WTC11 (cell line): ENCODE measurements at regions not wholly inside any gene's neighbourhood (a gene's known extent, or its start where the extent isn't known, plus 50 kb on each side); places are given as distances from the start of the nearest gene placed in this dataset.

ENCODE experiments used
- ATAC-seq: fragments of 200-7000 bp; cut with Tn5 transposase; 2 replicates; pipeline ENCODE4 v1.10.0; 2021; ENCODE audit warnings: mild to moderate bottlenecking, moderate library complexity
- CTCF ChIA-PET: fragments of 300-600 bp; sonication (Branson Sonifier 250); formaldehyde crosslinking; loops from one replicate; lab custom pipeline; 2021; ENCODE audit warnings: antibody characterized with exemption; lab: Charles Lee
- POLR2A ChIA-PET: fragments of 350-600 bp; sonication (Branson Sonifier 250); formaldehyde crosslinking; loops from one replicate; lab custom pipeline; 2021; ENCODE audit warnings: antibody characterized with exemption; lab: Charles Lee
- DNase-seq: peaks from one replicate; pipeline ENCODE4 v3.0.0; 2021; ENCODE audit warnings: low spot score
- H3K27ac Mint-ChIP-seq: 2 replicates; pipeline ENCODE4 v1.8.0; 2021; ENCODE audit warnings: mixed read lengths
- H3K27me3 Mint-ChIP-seq: 2 replicates; pipeline ENCODE4 v1.8.0; 2021; ENCODE audit warnings: low read depth, mild to moderate bottlenecking, moderate library complexity, mixed read lengths
- H3K36me3 Mint-ChIP-seq: 2 replicates; pipeline ENCODE4 v1.8.0; 2021; ENCODE audit warnings: mixed read lengths
- H3K4me1 Mint-ChIP-seq: 2 replicates; pipeline ENCODE4 v1.8.0; 2022; ENCODE audit warnings: mixed read lengths
- H3K4me3 Mint-ChIP-seq: 2 replicates; pipeline ENCODE4 v1.8.0; 2021; ENCODE audit warnings: mild to moderate bottlenecking, moderate library complexity, mixed read lengths
- H3K9me3 Mint-ChIP-seq: 2 replicates; pipeline ENCODE4 v1.8.0; 2021; ENCODE audit warnings: mixed read lengths
- FOXJ3 ChIP-seq: sonication (generic); formaldehyde crosslinking; IDR thresholded peaks from 2 replicates; pipeline ENCODE4 v1.9.0; 2021; ENCODE audit warnings: missing genetic modification reagents, mild to moderate bottlenecking, borderline replicate concordance
- GABPB1 ChIP-seq: sonication (generic); formaldehyde crosslinking; IDR thresholded peaks from 2 replicates; pipeline ENCODE4 v1.8.1; 2023; ENCODE audit warnings: mild to moderate bottlenecking, missing genetic modification reagents
- JAZF1 ChIP-seq: fragments of 250-450 bp; sonication (Bioruptor Pico); IDR thresholded peaks from 2 replicates; pipeline ENCODE4 v1.9.0; 2021; ENCODE audit warnings: moderate library complexity, mild to moderate bottlenecking, inconsistent platforms
- KAT7 ChIP-seq: sonication (generic); formaldehyde crosslinking; IDR thresholded peaks from 2 replicates; pipeline ENCODE4 v1.8.1; 2023; ENCODE audit warnings: missing genetic modification reagents, mild to moderate bottlenecking, borderline replicate concordance
- MLX ChIP-seq: sonication (generic); formaldehyde crosslinking; IDR thresholded peaks from 2 replicates; pipeline ENCODE4 v1.8.1; 2023; ENCODE audit warnings: mild to moderate bottlenecking, missing genetic modification reagents, moderate library complexity
- NR1H2 ChIP-seq: sonication (generic); formaldehyde crosslinking; IDR thresholded peaks from 2 replicates; pipeline ENCODE4 v1.9.0; 2021; ENCODE audit warnings: mild to moderate bottlenecking, moderate library complexity, missing genetic modification reagents
- PRDM15 ChIP-seq: sonication (generic); formaldehyde crosslinking; IDR thresholded peaks from 2 replicates; pipeline ENCODE4 v1.8.0; 2022; ENCODE audit warnings: missing genetic modification reagents
- RORB ChIP-seq: fragments of 250-450 bp; sonication (Bioruptor Pico); IDR thresholded peaks from 2 replicates; pipeline ENCODE4 v1.9.0; 2021; ENCODE audit warnings: mild to moderate bottlenecking
- SP1 ChIP-seq: sonication (generic); formaldehyde crosslinking; conservative IDR thresholded peaks from 2 replicates; pipeline ENCODE4 v1.8.1; 2022; ENCODE audit warnings: missing genetic modification reagents
- ZBTB21 ChIP-seq: sonication (generic); formaldehyde crosslinking; IDR thresholded peaks from 2 replicates; pipeline ENCODE4 v1.8.1; 2023; ENCODE audit warnings: mild to moderate bottlenecking, missing genetic modification reagents, borderline replicate concordance
- ZBTB43 ChIP-seq: sonication (generic); formaldehyde crosslinking; IDR thresholded peaks from 2 replicates; pipeline ENCODE4 v1.8.1; 2023; ENCODE audit warnings: mild to moderate bottlenecking, missing genetic modification reagents
- ZNF532 ChIP-seq: fragments of 250-450 bp; sonication (Bioruptor Pico); IDR thresholded peaks from 2 replicates; pipeline ENCODE4 v1.9.0; 2021; ENCODE audit warnings: mild to moderate bottlenecking, borderline replicate concordance
- TF ChIP-seq, protein P1 (sequence below): fragments of 200-600 bp; IDR thresholded peaks from 2 replicates; pipeline ENCODE4 v1.8.0; 2022; ENCODE audit warnings: antibody characterized with exemption
- TF ChIP-seq, protein P2 (sequence below): fragments of 250-450 bp; sonication (Bioruptor Pico); IDR thresholded peaks from 2 replicates; pipeline ENCODE4 v1.9.0; 2021; ENCODE audit warnings: mild to moderate bottlenecking
- TF ChIP-seq, protein P3 (sequence below): sonication (generic); formaldehyde crosslinking; IDR thresholded peaks from 2 replicates; pipeline ENCODE4 v1.8.1; 2022; ENCODE audit warnings: missing genetic modification reagents, borderline replicate concordance
- TF ChIP-seq, protein P4 (sequence below): sonication (generic); formaldehyde crosslinking; IDR thresholded peaks from 2 replicates; pipeline ENCODE4 v1.8.1; 2023; ENCODE audit warnings: mild to moderate bottlenecking, missing genetic modification reagents

DNA sequence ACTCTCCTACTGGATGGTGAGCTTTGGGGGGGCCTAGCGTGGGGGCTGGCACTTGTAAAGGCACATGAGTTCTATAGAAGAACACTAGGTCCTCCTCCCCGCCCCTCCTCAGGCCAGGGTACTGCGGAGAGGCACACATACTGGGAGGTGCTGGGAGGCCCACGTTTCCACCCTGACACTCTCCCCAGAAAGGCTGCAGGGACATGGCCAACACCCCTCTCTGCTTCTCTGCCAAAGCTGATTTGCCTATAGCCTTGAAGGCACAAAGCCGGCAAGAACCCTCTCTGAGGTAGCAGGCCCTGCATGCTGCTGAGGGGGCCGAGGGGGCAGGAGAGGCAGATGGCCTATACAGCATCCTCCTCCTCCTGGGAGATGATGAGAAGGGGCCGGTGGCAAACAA lies 112.8 kb downstream of the BUD13 start:
- peaks cover 9% of the 10 kb centered on the region for H3K36me3 Mint-ChIP-seq
- ATAC-seq (no peak), DNase-seq (no peak)
- peaks cover 12% of the 10 kb centered on the region for H3K9me3 Mint-ChIP-seq
- no peak overlapping the region for H3K27ac Mint-ChIP-seq
- ChIA-PET POLR2A (no interaction called here), CTCF (no interaction called here)
- H3K4me1 Mint-ChIP-seq: no peaks in the 10 kb centered on the region; the same call in 1 of the 2 replicates
- peaks cover 2% of the 10 kb centered on the region; the same call in 1 of the 2 replicates for H3K27me3 Mint-ChIP-seq
- no peak overlapping the region for H3K4me3 Mint-ChIP-seq
- TF ChIP-seq, protein P1, sequence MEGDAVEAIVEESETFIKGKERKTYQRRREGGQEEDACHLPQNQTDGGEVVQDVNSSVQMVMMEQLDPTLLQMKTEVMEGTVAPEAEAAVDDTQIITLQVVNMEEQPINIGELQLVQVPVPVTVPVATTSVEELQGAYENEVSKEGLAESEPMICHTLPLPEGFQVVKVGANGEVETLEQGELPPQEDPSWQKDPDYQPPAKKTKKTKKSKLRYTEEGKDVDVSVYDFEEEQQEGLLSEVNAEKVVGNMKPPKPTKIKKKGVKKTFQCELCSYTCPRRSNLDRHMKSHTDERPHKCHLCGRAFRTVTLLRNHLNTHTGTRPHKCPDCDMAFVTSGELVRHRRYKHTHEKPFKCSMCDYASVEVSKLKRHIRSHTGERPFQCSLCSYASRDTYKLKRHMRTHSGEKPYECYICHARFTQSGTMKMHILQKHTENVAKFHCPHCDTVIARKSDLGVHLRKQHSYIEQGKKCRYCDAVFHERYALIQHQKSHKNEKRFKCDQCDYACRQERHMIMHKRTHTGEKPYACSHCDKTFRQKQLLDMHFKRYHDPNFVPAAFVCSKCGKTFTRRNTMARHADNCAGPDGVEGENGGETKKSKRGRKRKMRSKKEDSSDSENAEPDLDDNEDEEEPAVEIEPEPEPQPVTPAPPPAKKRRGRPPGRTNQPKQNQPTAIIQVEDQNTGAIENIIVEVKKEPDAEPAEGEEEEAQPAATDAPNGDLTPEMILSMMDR: no peak
- TF ChIP-seq, protein P2, sequence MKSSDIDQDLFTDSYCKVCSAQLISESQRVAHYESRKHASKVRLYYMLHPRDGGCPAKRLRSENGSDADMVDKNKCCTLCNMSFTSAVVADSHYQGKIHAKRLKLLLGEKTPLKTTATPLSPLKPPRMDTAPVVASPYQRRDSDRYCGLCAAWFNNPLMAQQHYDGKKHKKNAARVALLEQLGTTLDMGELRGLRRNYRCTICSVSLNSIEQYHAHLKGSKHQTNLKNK (CRISPR knock-in tag): no peak
- no peak for TF ChIP-seq GABPB1 (CRISPR knock-in tag)
- TF ChIP-seq SP1 (CRISPR knock-in tag): no peak
- TF ChIP-seq ZNF532: no peak
- no peak for TF ChIP-seq MLX (CRISPR knock-in tag)
- no peak for TF ChIP-seq RORB (CRISPR knock-in tag)
- TF ChIP-seq JAZF1: no peak
- TF ChIP-seq ZBTB21 (CRISPR knock-in tag): no peak
- TF ChIP-seq FOXJ3 (CRISPR knock-in tag): no peak
- no peak for TF ChIP-seq ZBTB43
- TF ChIP-seq KAT7 (CRISPR knock-in tag): no peak
- TF ChIP-seq, protein P3, sequence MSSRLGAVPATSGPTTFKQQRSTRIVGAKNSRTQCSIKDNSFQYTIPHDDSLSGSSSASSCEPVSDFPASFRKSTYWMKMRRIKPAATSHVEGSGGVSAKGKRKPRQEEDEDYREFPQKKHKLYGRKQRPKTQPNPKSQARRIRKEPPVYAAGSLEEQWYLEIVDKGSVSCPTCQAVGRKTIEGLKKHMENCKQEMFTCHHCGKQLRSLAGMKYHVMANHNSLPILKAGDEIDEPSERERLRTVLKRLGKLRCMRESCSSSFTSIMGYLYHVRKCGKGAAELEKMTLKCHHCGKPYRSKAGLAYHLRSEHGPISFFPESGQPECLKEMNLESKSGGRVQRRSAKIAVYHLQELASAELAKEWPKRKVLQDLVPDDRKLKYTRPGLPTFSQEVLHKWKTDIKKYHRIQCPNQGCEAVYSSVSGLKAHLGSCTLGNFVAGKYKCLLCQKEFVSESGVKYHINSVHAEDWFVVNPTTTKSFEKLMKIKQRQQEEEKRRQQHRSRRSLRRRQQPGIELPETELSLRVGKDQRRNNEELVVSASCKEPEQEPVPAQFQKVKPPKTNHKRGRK (CRISPR knock-in tag): no peak
- TF ChIP-seq NR1H2: no peak
- TF ChIP-seq PRDM15 (CRISPR knock-in tag): no peak
- TF ChIP-seq, protein P4, sequence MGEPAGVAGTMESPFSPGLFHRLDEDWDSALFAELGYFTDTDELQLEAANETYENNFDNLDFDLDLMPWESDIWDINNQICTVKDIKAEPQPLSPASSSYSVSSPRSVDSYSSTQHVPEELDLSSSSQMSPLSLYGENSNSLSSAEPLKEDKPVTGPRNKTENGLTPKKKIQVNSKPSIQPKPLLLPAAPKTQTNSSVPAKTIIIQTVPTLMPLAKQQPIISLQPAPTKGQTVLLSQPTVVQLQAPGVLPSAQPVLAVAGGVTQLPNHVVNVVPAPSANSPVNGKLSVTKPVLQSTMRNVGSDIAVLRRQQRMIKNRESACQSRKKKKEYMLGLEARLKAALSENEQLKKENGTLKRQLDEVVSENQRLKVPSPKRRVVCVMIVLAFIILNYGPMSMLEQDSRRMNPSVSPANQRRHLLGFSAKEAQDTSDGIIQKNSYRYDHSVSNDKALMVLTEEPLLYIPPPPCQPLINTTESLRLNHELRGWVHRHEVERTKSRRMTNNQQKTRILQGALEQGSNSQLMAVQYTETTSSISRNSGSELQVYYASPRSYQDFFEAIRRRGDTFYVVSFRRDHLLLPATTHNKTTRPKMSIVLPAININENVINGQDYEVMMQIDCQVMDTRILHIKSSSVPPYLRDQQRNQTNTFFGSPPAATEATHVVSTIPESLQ: no peak
- TF ChIP-seq, all 79 proteins: peak for 0
